Vagina (tissue), 2 donors: ENCODE measurements at regions not wholly inside any gene's neighbourhood (a gene's known extent, or its start where the extent isn't known, plus 50 kb on each side); places are given as distances from the start of the nearest gene placed in this dataset.

Source experiments
- DNase-seq, 2 donors: peaks; one replicate each; pipeline ENCODE4 v3.0.0-alpha.2; 2017; ENCODE audit errors: extremely low spot score in 2 of 2
- H3K27ac ChIP-seq: fragments of 200-600 bp; sonication (generic); one replicate; pipeline ENCODE4 v1.5.1; 2019
- H3K27me3 ChIP-seq: fragments of 200-600 bp; sonication (generic); one replicate; pipeline ENCODE4 v1.5.1; 2019
- H3K36me3 ChIP-seq, 2 donors: fragments of 200-600 bp; sonication (generic); one replicate each; pipeline ENCODE4 v1.5.1; 2017 to 2019
- H3K4me1 ChIP-seq: fragments of 200-600 bp; sonication (generic); one replicate; pipeline ENCODE4 v1.5.1; 2019
- H3K4me3 ChIP-seq, 2 donors: fragments of 200-600 bp; sonication (generic); 1 replicate in 1 of 2; 2 replicates in 1 of 2; pipeline ENCODE4 v1.5.1; 2016 to 2019
- H3K9me3 ChIP-seq: fragments of 200-600 bp; sonication (generic); one replicate; pipeline ENCODE4 v1.5.1; 2019
- POLR2A ChIP-seq, 2 donors: fragments of 450-650 bp; IDR thresholded peaks; one replicate each; pipeline ENCODE4 v1.6.1; 2017; ENCODE audit warnings: antibody characterized with exemption in 2 of 2, mild to moderate bottlenecking in 2 of 2, moderate library complexity in 2 of 2
- POLR2AphosphoS5 ChIP-seq, 2 donors: sonication (generic); formaldehyde crosslinking; IDR thresholded peaks; one replicate each; pipeline ENCODE4 v1.9.0; 2017; ENCODE audit warnings: antibody characterized with exemption in 2 of 2, mild to moderate bottlenecking in 2 of 2, low read depth in 1 of 2; ENCODE audit not compliant: insufficient read depth in 1 of 2
- intact Hi-C: fragments of 100-400 bp; cut with DNase I; formaldehyde crosslinking; loops from one replicate; pipeline ENCODE4 v1.15.1; 2023
- TF ChIP-seq, protein P1 (sequence below), 3 experiments: fragments of 450-650 bp in 2 of 3; fragments of 200-600 bp in 1 of 3; sonication (generic) in 1 of 3; IDR thresholded peaks; one replicate each; pipeline ENCODE4 v1.5.1; 2017 to 2019; ENCODE audit warnings: antibody characterized with exemption in 3 of 3, mild to moderate bottlenecking in 2 of 3, moderate library complexity in 2 of 3

GRCh38 chr6:154561750-154562149, 51.3 kb upstream of the CNKSR3 start:
- Histone ChIP-seq H3K4me1 (no peaks in the 10 kb centered on the region), H3K27ac (no peak overlapping the region), H3K36me3 (no peaks in the 10 kb centered on the region), H3K4me3 (no peak overlapping the region), H3K9me3 (no peaks in the 10 kb centered on the region), H3K27me3 (no peaks in the 10 kb centered on the region)
- DNase-seq: no peak
- intact Hi-C loops: no loop called here
- TF ChIP-seq, protein P1, sequence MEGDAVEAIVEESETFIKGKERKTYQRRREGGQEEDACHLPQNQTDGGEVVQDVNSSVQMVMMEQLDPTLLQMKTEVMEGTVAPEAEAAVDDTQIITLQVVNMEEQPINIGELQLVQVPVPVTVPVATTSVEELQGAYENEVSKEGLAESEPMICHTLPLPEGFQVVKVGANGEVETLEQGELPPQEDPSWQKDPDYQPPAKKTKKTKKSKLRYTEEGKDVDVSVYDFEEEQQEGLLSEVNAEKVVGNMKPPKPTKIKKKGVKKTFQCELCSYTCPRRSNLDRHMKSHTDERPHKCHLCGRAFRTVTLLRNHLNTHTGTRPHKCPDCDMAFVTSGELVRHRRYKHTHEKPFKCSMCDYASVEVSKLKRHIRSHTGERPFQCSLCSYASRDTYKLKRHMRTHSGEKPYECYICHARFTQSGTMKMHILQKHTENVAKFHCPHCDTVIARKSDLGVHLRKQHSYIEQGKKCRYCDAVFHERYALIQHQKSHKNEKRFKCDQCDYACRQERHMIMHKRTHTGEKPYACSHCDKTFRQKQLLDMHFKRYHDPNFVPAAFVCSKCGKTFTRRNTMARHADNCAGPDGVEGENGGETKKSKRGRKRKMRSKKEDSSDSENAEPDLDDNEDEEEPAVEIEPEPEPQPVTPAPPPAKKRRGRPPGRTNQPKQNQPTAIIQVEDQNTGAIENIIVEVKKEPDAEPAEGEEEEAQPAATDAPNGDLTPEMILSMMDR (IDR thresholded peaks at IDR 0.05): no peak
- TF ChIP-seq POLR2A (IDR thresholded peaks at IDR 0.05) (no peak), POLR2AphosphoS5 (IDR thresholded peaks at IDR 0.05; ENCODE audit: insufficient read depth in 1 of 2, low read depth in 1 of 2) (no peak)

- DNase-seq: no peak
- H3K36me3 ChIP-seq: no peaks in the 10 kb centered on the region
- H3K9me3 ChIP-seq: no peaks in the 10 kb centered on the region
- intact Hi-C loops: no loop called here
- H3K27ac ChIP-seq: no peak overlapping the region
- no peaks in the 10 kb centered on the region for H3K4me1 ChIP-seq
- TF ChIP-seq, protein P1 (IDR thresholded peaks at IDR 0.05): no peak
- no peak for TF ChIP-seq POLR2AphosphoS5 (IDR thresholded peaks at IDR 0.05; ENCODE audit: insufficient read depth in 1 of 2, low read depth in 1 of 2)
- no peak for TF ChIP-seq POLR2A (IDR thresholded peaks at IDR 0.05)
- H3K4me3 ChIP-seq: no peak overlapping the region
- H3K27me3 ChIP-seq: no peaks in the 10 kb centered on the region
Measured at GRCh38 chr6:154565331-154565730, 54.8 kb upstream of the CNKSR3 start.

GRCh38 chr6:154566866-154567265, 56.4 kb upstream of the CNKSR3 start:
- no peaks in the 10 kb centered on the region for H3K9me3 ChIP-seq
- no peak overlapping the region for H3K4me3 ChIP-seq
- intact Hi-C loops: no loop called here
- no peaks in the 10 kb centered on the region for H3K4me1 ChIP-seq
- no peaks in the 10 kb centered on the region for H3K36me3 ChIP-seq
- H3K27ac ChIP-seq: no peak overlapping the region
- DNase-seq: no peak
- H3K27me3 ChIP-seq: no peaks in the 10 kb centered on the region
- TF ChIP-seq, protein P1 (IDR thresholded peaks at IDR 0.05): no peak
- TF ChIP-seq POLR2A (IDR thresholded peaks at IDR 0.05) (no peak), POLR2AphosphoS5 (IDR thresholded peaks at IDR 0.05; ENCODE audit: insufficient read depth in 1 of 2, low read depth in 1 of 2) (no peak)

DNA sequence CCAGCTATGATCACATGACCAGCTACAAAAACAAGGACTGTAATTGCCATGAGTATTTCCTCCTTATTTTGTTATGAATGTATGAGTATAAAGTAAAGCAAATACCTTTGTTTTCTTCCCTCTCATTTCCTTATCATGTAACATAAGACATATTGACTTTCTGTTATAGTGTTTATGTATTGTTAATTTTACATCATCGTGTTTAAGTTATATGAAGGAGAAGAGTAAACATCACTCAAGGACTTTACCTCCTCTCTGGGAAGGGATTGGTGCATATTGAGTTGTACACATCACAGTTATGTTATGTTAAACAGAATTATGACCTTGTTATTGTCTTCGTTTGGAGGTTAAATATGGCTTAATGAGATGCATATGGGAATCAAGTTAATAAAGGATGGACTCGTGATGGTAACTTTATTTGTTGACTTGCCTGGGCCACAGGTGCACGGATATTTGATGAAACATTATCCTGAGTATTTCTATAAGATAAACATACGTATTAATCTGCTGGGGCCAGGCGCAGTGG, 57.3 kb upstream of the CNKSR3 start:
- no peak for DNase-seq
- intact Hi-C loops: no loop called here
- no peaks in the 10 kb centered on the region for H3K9me3 ChIP-seq

More for the DNA sequence above, 57.3 kb upstream of the CNKSR3 start:
- TF ChIP-seq POLR2AphosphoS5 (IDR thresholded peaks at IDR 0.05; ENCODE audit: insufficient read depth in 1 of 2, low read depth in 1 of 2) (no peak), POLR2A (IDR thresholded peaks at IDR 0.05) (no peak)
- TF ChIP-seq, protein P1 (IDR thresholded peaks at IDR 0.05): no peak
- no peak overlapping the region for H3K4me3 ChIP-seq
- no peaks in the 10 kb centered on the region for H3K4me1 ChIP-seq
- no peak overlapping the region for H3K27ac ChIP-seq
- H3K36me3 ChIP-seq: no peaks in the 10 kb centered on the region
- no peaks in the 10 kb centered on the region for H3K27me3 ChIP-seq
